ENCODE measurements at regions not wholly inside any gene's neighbourhood (a gene's known extent, or its start where the extent isn't known, plus 50 kb on each side); places are given as distances from the start of the nearest gene placed in this dataset.

DNA sequence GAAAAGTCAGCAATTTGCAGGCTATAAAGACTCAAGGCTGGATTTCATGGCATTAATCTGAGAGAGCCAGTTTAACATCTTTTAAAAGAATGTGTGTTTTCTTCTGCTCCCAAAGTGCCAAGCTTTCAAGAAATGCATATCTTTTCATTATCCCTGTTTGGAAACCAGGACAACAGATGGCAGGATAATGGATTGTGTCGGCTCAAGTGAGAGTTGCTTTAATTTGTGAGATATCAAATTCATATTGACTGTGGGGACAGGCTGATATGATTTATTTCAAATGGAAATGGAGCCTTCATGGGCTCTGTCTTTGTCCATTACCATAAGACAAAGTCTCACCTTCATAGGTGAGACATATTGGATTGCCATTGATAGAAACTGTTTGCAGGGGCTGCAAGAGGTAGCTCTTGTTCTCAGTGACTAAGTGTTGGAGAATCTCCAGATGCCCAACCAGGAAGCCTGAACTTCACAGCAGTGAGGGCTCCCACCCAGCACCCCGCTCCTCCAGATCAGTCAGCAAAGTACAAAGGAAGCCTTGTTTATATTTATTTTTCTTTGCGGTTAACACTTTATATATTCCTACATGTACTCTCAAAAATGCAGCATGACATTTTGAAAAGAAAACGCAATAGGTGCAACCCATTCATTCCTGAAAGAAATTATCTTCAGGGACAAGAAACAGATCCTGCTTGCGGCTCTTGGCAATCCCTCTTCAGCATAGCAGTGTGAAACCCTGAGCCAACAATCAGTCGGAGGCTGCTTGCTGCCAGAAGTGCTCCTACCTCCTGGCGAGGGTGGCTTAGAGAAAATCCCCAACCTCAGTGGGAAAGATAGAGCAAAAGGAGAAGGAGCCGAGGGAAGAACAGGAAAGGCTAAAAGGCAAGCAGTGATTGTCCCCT lies 65.8 kb upstream of the ATL2 start:
- H3K27ac ChIP-seq: peak overlapping the region; percentile 50
- H3K4me3 ChIP-seq: no peak overlapping the region
- no peaks in the 10 kb centered on the region for H3K27me3 ChIP-seq
- 22% methylated on average over 8 of the region's 8 CpGs for WGBS
- TF ChIP-seq, protein P1, sequence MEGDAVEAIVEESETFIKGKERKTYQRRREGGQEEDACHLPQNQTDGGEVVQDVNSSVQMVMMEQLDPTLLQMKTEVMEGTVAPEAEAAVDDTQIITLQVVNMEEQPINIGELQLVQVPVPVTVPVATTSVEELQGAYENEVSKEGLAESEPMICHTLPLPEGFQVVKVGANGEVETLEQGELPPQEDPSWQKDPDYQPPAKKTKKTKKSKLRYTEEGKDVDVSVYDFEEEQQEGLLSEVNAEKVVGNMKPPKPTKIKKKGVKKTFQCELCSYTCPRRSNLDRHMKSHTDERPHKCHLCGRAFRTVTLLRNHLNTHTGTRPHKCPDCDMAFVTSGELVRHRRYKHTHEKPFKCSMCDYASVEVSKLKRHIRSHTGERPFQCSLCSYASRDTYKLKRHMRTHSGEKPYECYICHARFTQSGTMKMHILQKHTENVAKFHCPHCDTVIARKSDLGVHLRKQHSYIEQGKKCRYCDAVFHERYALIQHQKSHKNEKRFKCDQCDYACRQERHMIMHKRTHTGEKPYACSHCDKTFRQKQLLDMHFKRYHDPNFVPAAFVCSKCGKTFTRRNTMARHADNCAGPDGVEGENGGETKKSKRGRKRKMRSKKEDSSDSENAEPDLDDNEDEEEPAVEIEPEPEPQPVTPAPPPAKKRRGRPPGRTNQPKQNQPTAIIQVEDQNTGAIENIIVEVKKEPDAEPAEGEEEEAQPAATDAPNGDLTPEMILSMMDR (IDR thresholded peaks at IDR 0.05): no peak
- TF ChIP-seq EP300 (IDR thresholded peaks at IDR 0.05) (no peak), POLR2A (IDR thresholded peaks at IDR 0.05) (no peak), POLR2AphosphoS5 (IDR thresholded peaks at IDR 0.05) (no peak)
- H3K36me3 ChIP-seq: no peaks in the 10 kb centered on the region
- H3K9me3 ChIP-seq: no peaks in the 10 kb centered on the region
- peaks cover 69% of the 10 kb centered on the region for H3K4me1 ChIP-seq
- no peak for DNase-seq (ENCODE audit: low spot score in 2 of 2)

GRCh38 chr2:38441346-38441745 lies 64.3 kb upstream of the ATL2 start:
- Histone ChIP-seq H3K4me1 (peaks cover 65% of the 10 kb centered on the region), H3K27me3 (no peaks in the 10 kb centered on the region), H3K27ac (peak overlapping the region; percentile 31), H3K9me3 (no peaks in the 10 kb centered on the region), H3K4me3 (no peak overlapping the region), H3K36me3 (no peaks in the 10 kb centered on the region)
- no peak for DNase-seq (ENCODE audit: low spot score in 2 of 2)
- TF ChIP-seq POLR2AphosphoS5 (IDR thresholded peaks at IDR 0.05) (no peak), POLR2A (IDR thresholded peaks at IDR 0.05) (no peak), EP300 (IDR thresholded peaks at IDR 0.05) (no peak)
- TF ChIP-seq, protein P1 (IDR thresholded peaks at IDR 0.05): no peak
- WGBS: 57% methylated on average over 7 of the region's 7 CpGs

GRCh38 chr2:38440655-38441054 lies 63.6 kb upstream of the ATL2 start:
- Histone ChIP-seq H3K27me3 (no peaks in the 10 kb centered on the region), H3K4me1 (peaks cover 58% of the 10 kb centered on the region), H3K36me3 (no peaks in the 10 kb centered on the region), H3K4me3 (no peak overlapping the region), H3K9me3 (no peaks in the 10 kb centered on the region), H3K27ac (peak overlapping the region; percentile 31)
- DNase-seq (ENCODE audit: low spot score in 2 of 2): no peak
- TF ChIP-seq POLR2AphosphoS5 (IDR thresholded peaks at IDR 0.05): no peak
- no peak for TF ChIP-seq POLR2A (IDR thresholded peaks at IDR 0.05)
- TF ChIP-seq EP300 (IDR thresholded peaks at IDR 0.05): no peak
- TF ChIP-seq, protein P1 (IDR thresholded peaks at IDR 0.05): no peak
- WGBS: 43% methylated on average over 5 of the region's 5 CpGs

- no peak for TF ChIP-seq POLR2AphosphoS5 (IDR thresholded peaks at IDR 0.05)
- no peak for TF ChIP-seq EP300 (IDR thresholded peaks at IDR 0.05)
- TF ChIP-seq POLR2A (IDR thresholded peaks at IDR 0.05): no peak
- TF ChIP-seq, protein P1 (IDR thresholded peaks at IDR 0.05): no peak
- peaks cover 55% of the 10 kb centered on the region for H3K4me1 ChIP-seq
- DNase-seq (ENCODE audit: low spot score in 2 of 2): no peak
- H3K36me3 ChIP-seq: no peaks in the 10 kb centered on the region
- H3K27ac ChIP-seq: peak overlapping the region; percentile 72
- H3K27me3 ChIP-seq: no peaks in the 10 kb centered on the region
- WGBS: 65% methylated on average over 3 of the region's 3 CpGs
- no peaks in the 10 kb centered on the region for H3K9me3 ChIP-seq
- no peak overlapping the region for H3K4me3 ChIP-seq
Measured at GRCh38 chr2:38439863-38440262, 62.8 kb upstream of the ATL2 start.

DNA sequence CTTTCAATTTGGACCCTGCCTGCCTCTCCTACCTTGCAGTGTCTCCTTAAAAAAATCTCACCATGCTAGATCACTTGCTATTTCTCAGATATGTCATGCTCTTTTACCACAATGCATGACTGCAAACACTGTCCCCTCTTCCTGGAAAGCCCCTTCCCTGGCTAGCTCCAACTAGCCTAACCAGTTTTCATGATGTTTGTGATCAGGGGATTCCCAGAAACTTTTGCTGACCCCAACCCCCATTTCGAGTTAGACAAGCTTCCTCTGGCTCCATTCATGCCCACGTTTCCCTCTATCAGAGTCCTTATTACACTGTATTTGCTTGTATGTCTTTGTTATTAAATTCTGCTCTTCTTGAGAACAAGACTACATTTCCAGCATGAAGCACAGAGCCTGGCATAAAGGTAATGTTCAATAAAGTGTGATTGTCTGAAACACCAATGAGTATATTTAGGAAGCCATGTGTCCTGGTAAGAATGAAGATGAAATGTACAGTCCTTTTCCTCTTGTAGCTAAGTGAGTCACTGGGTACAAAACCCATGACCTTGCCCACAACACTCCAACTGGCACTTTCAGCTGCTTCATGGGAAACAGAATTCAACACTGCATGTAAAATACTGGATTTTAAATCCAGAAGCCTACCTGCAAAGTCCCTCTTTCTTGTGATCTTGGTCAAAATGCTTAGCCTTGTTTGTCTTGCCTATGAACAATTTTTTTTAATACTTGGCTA lies 62.0 kb upstream of the ATL2 start:
- Histone ChIP-seq H3K27ac (peak overlapping the region; percentile 72), H3K9me3 (no peaks in the 10 kb centered on the region), H3K4me3 (no peak overlapping the region), H3K4me1 (peaks cover 50% of the 10 kb centered on the region), H3K27me3 (no peaks in the 10 kb centered on the region), H3K36me3 (no peaks in the 10 kb centered on the region)
- 37% methylated on average over 2 of the region's 2 CpGs for WGBS
- DNase-seq (ENCODE audit: low spot score in 2 of 2): no peak
- TF ChIP-seq POLR2AphosphoS5 (IDR thresholded peaks at IDR 0.05): no peak

Data from suprapubic skin (tissue), 4 donors.